WTC11 (cell line): ENCODE measurements at regions not wholly inside any gene's neighbourhood (a gene's known extent, or its start where the extent isn't known, plus 50 kb on each side); places are given as distances from the start of the nearest gene placed in this dataset.

Experiments used
- ATAC-seq: fragments of 200-7000 bp; cut with Tn5 transposase; 2 replicates; pipeline ENCODE4 v1.10.0; 2021; ENCODE audit warnings: mild to moderate bottlenecking, moderate library complexity
- CTCF ChIA-PET: fragments of 300-600 bp; sonication (Branson Sonifier 250); formaldehyde crosslinking; loops from one replicate; lab custom pipeline; 2021; ENCODE audit warnings: antibody characterized with exemption; lab: Charles Lee
- POLR2A ChIA-PET: fragments of 350-600 bp; sonication (Branson Sonifier 250); formaldehyde crosslinking; loops from one replicate; lab custom pipeline; 2021; ENCODE audit warnings: antibody characterized with exemption; lab: Charles Lee
- DNase-seq: peaks from one replicate; pipeline ENCODE4 v3.0.0; 2021; ENCODE audit warnings: low spot score
- H3K27ac Mint-ChIP-seq: 2 replicates; pipeline ENCODE4 v1.8.0; 2021; ENCODE audit warnings: mixed read lengths
- H3K27me3 Mint-ChIP-seq: 2 replicates; pipeline ENCODE4 v1.8.0; 2021; ENCODE audit warnings: low read depth, mild to moderate bottlenecking, moderate library complexity, mixed read lengths
- H3K36me3 Mint-ChIP-seq: 2 replicates; pipeline ENCODE4 v1.8.0; 2021; ENCODE audit warnings: mixed read lengths
- H3K4me1 Mint-ChIP-seq: 2 replicates; pipeline ENCODE4 v1.8.0; 2022; ENCODE audit warnings: mixed read lengths
- H3K4me3 Mint-ChIP-seq: 2 replicates; pipeline ENCODE4 v1.8.0; 2021; ENCODE audit warnings: mild to moderate bottlenecking, moderate library complexity, mixed read lengths
- H3K9me3 Mint-ChIP-seq: 2 replicates; pipeline ENCODE4 v1.8.0; 2021; ENCODE audit warnings: mixed read lengths
- CBFB ChIP-seq: sonication (generic); formaldehyde crosslinking; IDR thresholded peaks from 2 replicates; pipeline ENCODE4 v1.8.1; 2022; ENCODE audit warnings: mild to moderate bottlenecking, low read depth, missing genetic modification reagents
- CREB1 ChIP-seq: sonication (generic); formaldehyde crosslinking; IDR thresholded peaks from 2 replicates; pipeline ENCODE4 v1.8.0; 2023; ENCODE audit warnings: mild to moderate bottlenecking, missing genetic modification reagents
- CREM ChIP-seq: sonication (generic); formaldehyde crosslinking; IDR thresholded peaks from 2 replicates; pipeline ENCODE4 v1.8.1; 2022; ENCODE audit warnings: mild to moderate bottlenecking, missing genetic modification reagents, moderate library complexity
- ELF4 ChIP-seq: sonication (generic); formaldehyde crosslinking; IDR thresholded peaks from 2 replicates; pipeline ENCODE4 v1.8.1; 2022; ENCODE audit warnings: low read depth, mild to moderate bottlenecking, moderate library complexity, missing genetic modification reagents
- ESRRA ChIP-seq: sonication (generic); formaldehyde crosslinking; IDR thresholded peaks from 2 replicates; pipeline ENCODE4 v1.8.1; 2022; ENCODE audit warnings: mild to moderate bottlenecking, missing genetic modification reagents, borderline replicate concordance
- JAZF1 ChIP-seq: fragments of 250-450 bp; sonication (Bioruptor Pico); IDR thresholded peaks from 2 replicates; pipeline ENCODE4 v1.9.0; 2021; ENCODE audit warnings: moderate library complexity, mild to moderate bottlenecking, inconsistent platforms
- KAT7 ChIP-seq: sonication (generic); formaldehyde crosslinking; IDR thresholded peaks from 2 replicates; pipeline ENCODE4 v1.8.1; 2023; ENCODE audit warnings: missing genetic modification reagents, mild to moderate bottlenecking, borderline replicate concordance
- NFYB ChIP-seq: sonication (generic); formaldehyde crosslinking; conservative IDR thresholded peaks from 2 replicates; pipeline ENCODE4 v1.8.0; 2022; ENCODE audit warnings: low read depth, missing genetic modification reagents
- NR1H2 ChIP-seq: sonication (generic); formaldehyde crosslinking; IDR thresholded peaks from 2 replicates; pipeline ENCODE4 v1.9.0; 2021; ENCODE audit warnings: mild to moderate bottlenecking, moderate library complexity, missing genetic modification reagents
- NR2C2 ChIP-seq: sonication (generic); formaldehyde crosslinking; IDR thresholded peaks from 2 replicates; pipeline ENCODE4 v1.8.0; 2022; ENCODE audit warnings: mild to moderate bottlenecking, missing genetic modification reagents
- SP1 ChIP-seq: sonication (generic); formaldehyde crosslinking; conservative IDR thresholded peaks from 2 replicates; pipeline ENCODE4 v1.8.1; 2022; ENCODE audit warnings: missing genetic modification reagents
- TEAD4 ChIP-seq: sonication (generic); formaldehyde crosslinking; IDR thresholded peaks from 2 replicates; pipeline ENCODE4 v1.8.0; 2022; ENCODE audit warnings: mild to moderate bottlenecking, missing genetic modification reagents
- ZNF416 ChIP-seq: fragments of 250-450 bp; sonication (Bioruptor Pico); IDR thresholded peaks from 2 replicates; pipeline ENCODE4 v1.9.0; 2021; ENCODE audit warnings: mild to moderate bottlenecking, inconsistent platforms
- TF ChIP-seq, protein P1 (sequence below): fragments of 250-450 bp; sonication (Bioruptor Pico); conservative IDR thresholded peaks from 2 replicates; pipeline ENCODE4 v1.9.0; 2021; ENCODE audit warnings: mild to moderate bottlenecking
- TF ChIP-seq, protein P2 (sequence below): sonication (generic); formaldehyde crosslinking; IDR thresholded peaks from 2 replicates; pipeline ENCODE4 v1.8.1; 2022; ENCODE audit warnings: missing genetic modification reagents, borderline replicate concordance
- TF ChIP-seq, protein P3 (sequence below): fragments of 200-600 bp; IDR thresholded peaks from 2 replicates; pipeline ENCODE4 v1.8.0; 2022; ENCODE audit warnings: antibody characterized with exemption
- TF ChIP-seq, protein P4 (sequence below): fragments of 250-450 bp; sonication (Bioruptor Pico); IDR thresholded peaks from 2 replicates; pipeline ENCODE4 v1.8.0; 2021; ENCODE audit warnings: mild to moderate bottlenecking
- TF ChIP-seq, protein P5 (sequence below): sonication (generic); formaldehyde crosslinking; IDR thresholded peaks from 2 replicates; pipeline ENCODE4 v1.8.1; 2023; ENCODE audit warnings: mild to moderate bottlenecking, missing genetic modification reagents
- TF ChIP-seq, protein P6 (sequence below): sonication (generic); formaldehyde crosslinking; conservative IDR thresholded peaks from 2 replicates; pipeline ENCODE4 v1.8.1; 2022; ENCODE audit warnings: mild to moderate bottlenecking, missing genetic modification reagents
- TF ChIP-seq, protein P7 (sequence below): sonication (generic); formaldehyde crosslinking; IDR thresholded peaks from 2 replicates; pipeline ENCODE4 v1.8.0; 2022; ENCODE audit warnings: mild to moderate bottlenecking, missing genetic modification reagents
- TF ChIP-seq, protein P8 (sequence below): fragments of 250-450 bp; sonication (Bioruptor Pico); IDR thresholded peaks from 2 replicates; pipeline ENCODE4 v1.9.0; 2021; ENCODE audit warnings: moderate library complexity, mild to moderate bottlenecking, inconsistent platforms, borderline replicate concordance

DNA sequence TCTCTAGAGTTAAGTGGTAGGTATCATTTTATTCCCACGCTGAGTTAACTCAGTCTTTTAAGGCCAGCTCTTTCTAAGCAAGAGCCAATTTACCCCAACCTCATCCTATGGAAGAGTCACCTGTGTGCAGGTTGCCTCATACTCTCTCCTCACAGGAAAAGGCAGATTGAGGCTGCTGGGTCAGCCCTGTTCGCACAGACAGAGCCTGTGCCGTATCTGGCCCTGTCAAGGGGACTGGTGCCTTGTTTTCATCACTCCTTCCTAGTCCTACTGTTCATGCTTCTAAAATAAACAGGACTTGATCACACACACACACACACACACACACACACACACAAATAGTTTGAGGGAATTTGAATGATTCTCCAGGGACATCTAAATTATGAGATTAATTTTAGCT, 285.0 kb downstream of the SLC6A15 start:
- H3K4me1 Mint-ChIP-seq: peaks cover 6% of the 10 kb centered on the region
- DNase-seq: no peak

DNA sequence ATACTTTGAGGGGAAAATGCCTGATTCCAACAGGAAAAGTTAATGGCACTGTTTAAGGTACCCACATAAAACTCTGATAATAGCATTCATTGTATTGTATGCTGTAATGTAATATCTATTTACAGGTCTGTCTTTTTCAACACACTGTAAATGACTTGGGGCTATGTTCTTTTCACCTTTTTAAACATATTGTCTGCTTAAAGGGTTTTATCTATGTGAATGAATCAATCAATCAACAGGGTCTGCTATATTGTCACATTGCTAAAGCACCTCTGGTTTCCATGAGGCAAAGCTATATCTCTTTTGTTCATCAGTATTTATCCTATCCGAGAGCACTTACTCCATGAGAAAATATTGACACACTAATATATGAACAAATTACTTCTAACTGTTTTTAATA, 288.0 kb downstream of the SLC6A15 start:
- POLR2A ChIA-PET: no interaction called here
- ATAC-seq (no peak), DNase-seq (no peak)
- Mint-ChIP-seq H3K4me3 (no peak overlapping the region), H3K9me3 (no peaks in the 10 kb centered on the region), H3K27ac (no peak overlapping the region), H3K27me3 (no peaks in the 10 kb centered on the region), H3K36me3 (no peaks in the 10 kb centered on the region), H3K4me1 (peaks cover 4% of the 10 kb centered on the region)
- CTCF ChIA-PET: no interaction called here
- TF ChIP-seq CREM (CRISPR knock-in tag): no peak
- TF ChIP-seq NR2C2 (CRISPR knock-in tag): no peak
- TF ChIP-seq NR1H2 (CRISPR knock-in tag): no peak
- TF ChIP-seq, protein P1, sequence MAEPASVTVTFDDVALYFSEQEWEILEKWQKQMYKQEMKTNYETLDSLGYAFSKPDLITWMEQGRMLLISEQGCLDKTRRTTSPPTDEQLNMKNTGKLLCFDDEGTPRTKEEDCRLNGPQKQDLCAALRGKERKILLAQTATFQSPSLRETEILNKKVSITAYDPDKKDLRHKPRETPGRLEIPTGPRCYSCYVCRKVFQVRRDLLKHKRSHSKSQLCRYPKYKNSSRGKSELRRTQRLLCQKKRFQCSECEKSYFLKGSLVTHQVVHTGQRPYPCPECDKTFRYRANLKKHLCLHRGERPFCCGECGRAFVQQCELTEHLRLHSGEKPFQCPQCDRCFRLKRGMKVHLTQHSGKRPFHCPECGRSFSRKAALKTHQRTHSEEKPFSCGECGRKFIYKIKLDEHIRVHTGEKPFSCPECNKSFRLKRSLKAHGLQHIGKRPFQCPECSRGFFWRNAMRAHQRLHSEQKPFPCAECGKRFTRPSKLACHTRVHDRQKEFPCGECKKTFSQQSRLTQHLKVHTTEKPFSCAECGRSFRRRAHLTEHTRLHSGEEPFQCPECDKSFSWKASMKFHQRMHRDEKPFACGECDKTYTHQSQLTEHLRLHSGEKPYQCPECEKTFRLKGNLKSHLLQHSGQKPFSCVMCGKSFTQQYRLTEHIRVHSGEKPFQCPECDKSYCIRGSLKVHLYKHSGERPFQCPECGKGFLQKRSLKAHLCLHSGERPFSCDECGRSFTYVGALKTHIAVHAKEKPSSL (CRISPR knock-in tag): no peak
- TF ChIP-seq SP1 (CRISPR knock-in tag): no peak
- TF ChIP-seq, protein P2, sequence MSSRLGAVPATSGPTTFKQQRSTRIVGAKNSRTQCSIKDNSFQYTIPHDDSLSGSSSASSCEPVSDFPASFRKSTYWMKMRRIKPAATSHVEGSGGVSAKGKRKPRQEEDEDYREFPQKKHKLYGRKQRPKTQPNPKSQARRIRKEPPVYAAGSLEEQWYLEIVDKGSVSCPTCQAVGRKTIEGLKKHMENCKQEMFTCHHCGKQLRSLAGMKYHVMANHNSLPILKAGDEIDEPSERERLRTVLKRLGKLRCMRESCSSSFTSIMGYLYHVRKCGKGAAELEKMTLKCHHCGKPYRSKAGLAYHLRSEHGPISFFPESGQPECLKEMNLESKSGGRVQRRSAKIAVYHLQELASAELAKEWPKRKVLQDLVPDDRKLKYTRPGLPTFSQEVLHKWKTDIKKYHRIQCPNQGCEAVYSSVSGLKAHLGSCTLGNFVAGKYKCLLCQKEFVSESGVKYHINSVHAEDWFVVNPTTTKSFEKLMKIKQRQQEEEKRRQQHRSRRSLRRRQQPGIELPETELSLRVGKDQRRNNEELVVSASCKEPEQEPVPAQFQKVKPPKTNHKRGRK (CRISPR knock-in tag): no peak
- TF ChIP-seq ESRRA: no peak
- TF ChIP-seq, protein P3, sequence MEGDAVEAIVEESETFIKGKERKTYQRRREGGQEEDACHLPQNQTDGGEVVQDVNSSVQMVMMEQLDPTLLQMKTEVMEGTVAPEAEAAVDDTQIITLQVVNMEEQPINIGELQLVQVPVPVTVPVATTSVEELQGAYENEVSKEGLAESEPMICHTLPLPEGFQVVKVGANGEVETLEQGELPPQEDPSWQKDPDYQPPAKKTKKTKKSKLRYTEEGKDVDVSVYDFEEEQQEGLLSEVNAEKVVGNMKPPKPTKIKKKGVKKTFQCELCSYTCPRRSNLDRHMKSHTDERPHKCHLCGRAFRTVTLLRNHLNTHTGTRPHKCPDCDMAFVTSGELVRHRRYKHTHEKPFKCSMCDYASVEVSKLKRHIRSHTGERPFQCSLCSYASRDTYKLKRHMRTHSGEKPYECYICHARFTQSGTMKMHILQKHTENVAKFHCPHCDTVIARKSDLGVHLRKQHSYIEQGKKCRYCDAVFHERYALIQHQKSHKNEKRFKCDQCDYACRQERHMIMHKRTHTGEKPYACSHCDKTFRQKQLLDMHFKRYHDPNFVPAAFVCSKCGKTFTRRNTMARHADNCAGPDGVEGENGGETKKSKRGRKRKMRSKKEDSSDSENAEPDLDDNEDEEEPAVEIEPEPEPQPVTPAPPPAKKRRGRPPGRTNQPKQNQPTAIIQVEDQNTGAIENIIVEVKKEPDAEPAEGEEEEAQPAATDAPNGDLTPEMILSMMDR: no peak
- TF ChIP-seq, protein P4, sequence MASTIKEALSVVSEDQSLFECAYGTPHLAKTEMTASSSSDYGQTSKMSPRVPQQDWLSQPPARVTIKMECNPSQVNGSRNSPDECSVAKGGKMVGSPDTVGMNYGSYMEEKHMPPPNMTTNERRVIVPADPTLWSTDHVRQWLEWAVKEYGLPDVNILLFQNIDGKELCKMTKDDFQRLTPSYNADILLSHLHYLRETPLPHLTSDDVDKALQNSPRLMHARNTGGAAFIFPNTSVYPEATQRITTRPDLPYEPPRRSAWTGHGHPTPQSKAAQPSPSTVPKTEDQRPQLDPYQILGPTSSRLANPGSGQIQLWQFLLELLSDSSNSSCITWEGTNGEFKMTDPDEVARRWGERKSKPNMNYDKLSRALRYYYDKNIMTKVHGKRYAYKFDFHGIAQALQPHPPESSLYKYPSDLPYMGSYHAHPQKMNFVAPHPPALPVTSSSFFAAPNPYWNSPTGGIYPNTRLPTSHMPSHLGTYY (CRISPR knock-in tag): no peak
- no peak for TF ChIP-seq ZNF416 (CRISPR knock-in tag)
- TF ChIP-seq, protein P5, sequence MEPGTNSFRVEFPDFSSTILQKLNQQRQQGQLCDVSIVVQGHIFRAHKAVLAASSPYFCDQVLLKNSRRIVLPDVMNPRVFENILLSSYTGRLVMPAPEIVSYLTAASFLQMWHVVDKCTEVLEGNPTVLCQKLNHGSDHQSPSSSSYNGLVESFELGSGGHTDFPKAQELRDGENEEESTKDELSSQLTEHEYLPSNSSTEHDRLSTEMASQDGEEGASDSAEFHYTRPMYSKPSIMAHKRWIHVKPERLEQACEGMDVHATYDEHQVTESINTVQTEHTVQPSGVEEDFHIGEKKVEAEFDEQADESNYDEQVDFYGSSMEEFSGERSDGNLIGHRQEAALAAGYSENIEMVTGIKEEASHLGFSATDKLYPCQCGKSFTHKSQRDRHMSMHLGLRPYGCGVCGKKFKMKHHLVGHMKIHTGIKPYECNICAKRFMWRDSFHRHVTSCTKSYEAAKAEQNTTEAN (CRISPR knock-in tag): no peak
- no peak for TF ChIP-seq CREB1 (CRISPR knock-in tag)
- TF ChIP-seq JAZF1: no peak
- TF ChIP-seq TEAD4: no peak

More for the DNA sequence above, 285.0 kb downstream of the SLC6A15 start:
- Mint-ChIP-seq H3K27me3 (no peaks in the 10 kb centered on the region), H3K36me3 (no peaks in the 10 kb centered on the region)
- TF ChIP-seq NR1H2 (CRISPR knock-in tag) (no peak), NR2C2 (CRISPR knock-in tag) (no peak), KAT7 (CRISPR knock-in tag) (no peak), CBFB (CRISPR knock-in tag) (no peak), ELF4 (CRISPR knock-in tag) (no peak), NFYB (CRISPR knock-in tag) (no peak), ZNF416 (CRISPR knock-in tag) (no peak)
- TF ChIP-seq, protein P6, sequence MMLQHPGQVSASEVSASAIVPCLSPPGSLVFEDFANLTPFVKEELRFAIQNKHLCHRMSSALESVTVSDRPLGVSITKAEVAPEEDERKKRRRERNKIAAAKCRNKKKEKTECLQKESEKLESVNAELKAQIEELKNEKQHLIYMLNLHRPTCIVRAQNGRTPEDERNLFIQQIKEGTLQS (CRISPR knock-in tag): no peak
- TF ChIP-seq, protein P7, sequence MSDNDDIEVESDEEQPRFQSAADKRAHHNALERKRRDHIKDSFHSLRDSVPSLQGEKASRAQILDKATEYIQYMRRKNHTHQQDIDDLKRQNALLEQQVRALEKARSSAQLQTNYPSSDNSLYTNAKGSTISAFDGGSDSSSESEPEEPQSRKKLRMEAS (CRISPR knock-in tag): no peak
- TF ChIP-seq, protein P8, sequence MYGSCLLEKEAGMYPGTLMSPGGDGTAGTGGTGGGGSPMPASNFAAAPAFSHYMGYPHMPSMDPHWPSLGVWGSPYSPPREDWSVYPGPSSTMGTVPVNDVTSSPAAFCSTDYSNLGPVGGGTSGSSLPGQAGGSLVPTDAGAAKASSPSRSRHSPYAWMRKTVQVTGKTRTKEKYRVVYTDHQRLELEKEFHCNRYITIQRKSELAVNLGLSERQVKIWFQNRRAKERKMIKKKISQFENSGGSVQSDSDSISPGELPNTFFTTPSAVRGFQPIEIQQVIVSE (CRISPR knock-in tag): no peak
- TF ChIP-seq, all 79 proteins: peak for 0
- H3K27ac Mint-ChIP-seq: no peak overlapping the region
- H3K9me3 Mint-ChIP-seq: no peaks in the 10 kb centered on the region
- ChIA-PET POLR2A (no interaction called here), CTCF (no interaction called here)
- peak; percentile 82 for ATAC-seq
- no peak overlapping the region for H3K4me3 Mint-ChIP-seq
